SK-N-MC (cell line): ENCODE measurements at regions not wholly inside any gene's neighbourhood (a gene's known extent, or its start where the extent isn't known, plus 50 kb on each side); places are given as distances from the start of the nearest gene placed in this dataset.

ENCODE experiments used
- EZH2 ChIP-seq: fragments of 200-600 bp; sonication (generic); IDR thresholded peaks from one replicate; pipeline ENCODE4 v1.6.1; 2017; ENCODE audit warnings: antibody characterized with exemption
- POLR2AphosphoS5 ChIP-seq: IDR thresholded peaks from 2 replicates; pipeline ENCODE4 v1.6.1; 2012; ENCODE audit warnings: mild to moderate bottlenecking, low read depth, low read length, borderline replicate concordance

- TF ChIP-seq EZH2 (no peak), POLR2AphosphoS5 (no peak)
These were observed 436.3 kb upstream of the PAPPA start for GRCh38 chr9:115717298-115717697.
